Type B pancreatic cell (in vitro differentiated cells): ENCODE measurements at regions not wholly inside any gene's neighbourhood (a gene's known extent, or its start where the extent isn't known, plus 50 kb on each side); places are given as distances from the start of the nearest gene placed in this dataset.

Experiments
- DNase-seq: peaks from one replicate; pipeline ENCODE4 v3.0.0; 2021; ENCODE audit warnings: mixed read lengths; ENCODE audit not compliant: unreplicated experiment; ENCODE audit errors: extremely low spot score
- H3K27ac Mint-ChIP-seq: 2 replicates; pipeline ENCODE4 v1.8.0; 2021; ENCODE audit warnings: mild to moderate bottlenecking, mixed read lengths
- H3K27me3 Mint-ChIP-seq: 2 replicates; pipeline ENCODE4 v1.8.0; 2021; ENCODE audit warnings: mixed read lengths
- H3K36me3 Mint-ChIP-seq: 2 replicates; pipeline ENCODE4 v1.8.0; 2021; ENCODE audit warnings: mixed read lengths
- H3K4me1 Mint-ChIP-seq: one replicate; pipeline ENCODE4 v1.8.0; 2021; ENCODE audit warnings: mixed read lengths; ENCODE audit not compliant: unreplicated experiment
- H3K4me3 Mint-ChIP-seq: 2 replicates; pipeline ENCODE4 v1.8.0; 2021; ENCODE audit warnings: mild to moderate bottlenecking, mixed read lengths
- H3K9me3 Mint-ChIP-seq: 2 replicates; pipeline ENCODE4 v1.8.0; 2021; ENCODE audit warnings: mixed read lengths
- TF ChIP-seq, protein P1 (sequence below): fragments of 200-600 bp; sonication (generic); conservative IDR thresholded peaks from 2 replicates; pipeline ENCODE4 v1.5.0; 2021; ENCODE audit warnings: antibody characterized with exemption, mild to moderate bottlenecking

DNA sequence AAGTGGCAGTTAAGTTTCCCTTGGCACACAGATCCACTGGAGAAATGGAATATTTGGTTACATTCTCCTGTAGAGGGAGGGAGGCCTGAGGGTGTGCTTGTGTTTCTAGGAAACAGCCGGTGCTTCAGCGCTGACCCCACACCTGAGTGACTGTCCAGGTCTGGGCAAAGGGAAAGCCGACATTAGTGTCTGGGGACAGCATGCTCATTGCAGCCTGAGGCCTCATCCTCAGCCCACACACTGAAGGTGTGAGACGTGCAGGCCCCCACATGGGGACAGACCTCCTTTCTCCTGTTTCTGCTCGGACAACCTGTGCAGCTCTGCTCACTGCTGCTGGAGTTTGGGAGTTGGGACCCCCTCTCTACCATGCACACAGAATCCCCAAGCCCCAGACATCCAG lies 178.3 kb downstream of the ACKR3 start:
- Mint-ChIP-seq H3K4me3 (peak overlapping the region; percentile 28), H3K9me3 (no peaks in the 10 kb centered on the region), H3K36me3 (no peaks in the 10 kb centered on the region), H3K27me3 (peaks cover 7% of the 10 kb centered on the region), H3K4me1 (peaks cover 58% of the 10 kb centered on the region), H3K27ac (peak overlapping the region; percentile 82)
- DNase-seq = no peak
- TF ChIP-seq, protein P1, sequence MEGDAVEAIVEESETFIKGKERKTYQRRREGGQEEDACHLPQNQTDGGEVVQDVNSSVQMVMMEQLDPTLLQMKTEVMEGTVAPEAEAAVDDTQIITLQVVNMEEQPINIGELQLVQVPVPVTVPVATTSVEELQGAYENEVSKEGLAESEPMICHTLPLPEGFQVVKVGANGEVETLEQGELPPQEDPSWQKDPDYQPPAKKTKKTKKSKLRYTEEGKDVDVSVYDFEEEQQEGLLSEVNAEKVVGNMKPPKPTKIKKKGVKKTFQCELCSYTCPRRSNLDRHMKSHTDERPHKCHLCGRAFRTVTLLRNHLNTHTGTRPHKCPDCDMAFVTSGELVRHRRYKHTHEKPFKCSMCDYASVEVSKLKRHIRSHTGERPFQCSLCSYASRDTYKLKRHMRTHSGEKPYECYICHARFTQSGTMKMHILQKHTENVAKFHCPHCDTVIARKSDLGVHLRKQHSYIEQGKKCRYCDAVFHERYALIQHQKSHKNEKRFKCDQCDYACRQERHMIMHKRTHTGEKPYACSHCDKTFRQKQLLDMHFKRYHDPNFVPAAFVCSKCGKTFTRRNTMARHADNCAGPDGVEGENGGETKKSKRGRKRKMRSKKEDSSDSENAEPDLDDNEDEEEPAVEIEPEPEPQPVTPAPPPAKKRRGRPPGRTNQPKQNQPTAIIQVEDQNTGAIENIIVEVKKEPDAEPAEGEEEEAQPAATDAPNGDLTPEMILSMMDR = no peak

DNA sequence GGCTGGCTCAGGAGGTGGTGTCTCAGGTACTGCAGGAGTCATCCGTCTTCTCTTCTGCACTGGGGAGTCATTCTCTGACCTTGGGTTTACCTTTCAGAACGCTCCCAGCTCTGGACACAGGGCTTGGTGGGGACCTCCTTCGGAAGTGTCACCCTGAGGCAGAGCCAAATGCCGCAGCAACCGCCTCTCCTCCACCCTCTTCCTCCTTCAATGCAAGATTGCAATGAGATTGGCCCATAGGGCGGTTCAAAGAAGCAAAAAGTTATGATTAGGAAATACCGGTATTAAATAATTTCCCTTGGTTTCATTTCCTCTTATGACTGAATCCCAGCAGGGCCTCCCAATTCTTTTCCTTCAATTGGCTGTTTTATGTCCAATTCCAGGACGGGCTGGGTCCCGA lies 178.8 kb downstream of the ACKR3 start:
- Mint-ChIP-seq H3K4me3 (peak overlapping the region; percentile 28), H3K27me3 (peaks cover 10% of the 10 kb centered on the region), H3K9me3 (no peaks in the 10 kb centered on the region), H3K27ac (peak overlapping the region; percentile 82), H3K36me3 (no peaks in the 10 kb centered on the region), H3K4me1 (peaks cover 60% of the 10 kb centered on the region)
- TF ChIP-seq, protein P1 = no peak
- DNase-seq = no peak

DNA sequence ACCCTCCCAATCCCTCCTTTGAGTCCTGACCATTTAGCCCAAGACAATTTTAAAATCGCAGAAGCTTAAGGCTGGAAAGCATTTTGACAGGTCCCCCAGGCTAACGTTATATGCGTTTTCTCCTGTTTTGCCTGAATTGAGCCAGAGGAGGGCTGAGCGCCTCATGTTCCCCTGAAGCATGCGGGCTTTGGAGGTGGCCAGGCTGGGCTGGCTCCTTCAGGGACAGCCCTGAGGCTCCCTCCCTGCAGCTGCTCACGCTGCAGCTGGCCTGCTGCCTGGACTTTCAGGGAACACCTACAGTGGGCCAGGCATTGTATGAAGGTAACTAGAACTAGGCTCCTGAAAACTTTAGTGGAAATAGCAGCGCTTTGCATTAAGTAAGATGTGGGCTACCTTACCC lies 179.2 kb downstream of the ACKR3 start:
- Mint-ChIP-seq H3K27me3 (peaks cover 12% of the 10 kb centered on the region), H3K36me3 (no peaks in the 10 kb centered on the region), H3K4me3 (peak overlapping the region; percentile 28), H3K4me1 (peaks cover 61% of the 10 kb centered on the region), H3K27ac (peak overlapping the region; percentile 82), H3K9me3 (no peaks in the 10 kb centered on the region)
- DNase-seq = no peak
- TF ChIP-seq, protein P1 = no peak

DNA sequence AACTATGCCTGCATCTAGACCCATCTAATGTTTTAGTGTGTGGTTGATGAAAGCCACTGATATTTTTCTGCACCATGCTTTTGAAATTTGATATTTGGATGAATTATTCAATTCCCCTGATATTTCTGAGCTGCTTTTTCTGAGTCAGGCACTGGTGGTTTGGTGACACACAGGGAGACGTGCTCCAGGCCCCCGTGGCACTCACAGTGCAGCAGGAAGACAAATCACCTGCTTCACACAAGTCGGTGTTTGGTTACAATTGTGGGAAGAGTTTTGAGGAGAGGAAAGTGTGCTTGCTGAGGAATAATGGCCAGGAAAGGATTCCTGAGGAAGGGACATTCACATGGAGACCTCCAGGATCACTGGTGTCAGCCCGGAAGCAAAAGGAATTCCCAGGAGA lies 179.7 kb downstream of the ACKR3 start:
- H3K27me3 Mint-ChIP-seq = peaks cover 12% of the 10 kb centered on the region
- H3K4me3 Mint-ChIP-seq = peak overlapping the region; percentile 66
- DNase-seq = no peak
- peaks cover 61% of the 10 kb centered on the region for H3K4me1 Mint-ChIP-seq
- no peaks in the 10 kb centered on the region for H3K9me3 Mint-ChIP-seq
- TF ChIP-seq, protein P1 = no peak
- no peaks in the 10 kb centered on the region for H3K36me3 Mint-ChIP-seq
- H3K27ac Mint-ChIP-seq = peak overlapping the region; percentile 82

DNA sequence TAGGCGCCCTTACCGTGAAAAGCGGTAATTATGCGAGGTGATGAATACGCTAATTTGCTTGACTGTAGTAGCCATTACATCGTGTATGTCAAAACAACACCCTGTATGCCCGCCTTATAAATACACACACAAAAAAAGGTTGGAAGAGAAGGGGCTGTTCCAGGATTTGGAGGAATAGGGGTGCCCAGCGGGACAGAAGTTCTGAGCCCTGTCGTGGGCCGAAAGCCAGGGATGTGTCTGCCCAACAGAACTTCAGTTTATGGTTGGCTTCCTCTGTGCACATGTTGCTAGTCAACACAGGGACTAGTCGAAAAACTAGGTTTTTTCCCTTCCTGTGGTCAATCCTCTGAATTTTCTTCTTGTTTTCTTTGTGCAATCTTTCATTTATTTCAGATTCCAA lies 182.5 kb downstream of the ACKR3 start:
- Mint-ChIP-seq H3K4me3 (no peak overlapping the region), H3K27ac (no peak overlapping the region), H3K36me3 (no peaks in the 10 kb centered on the region), H3K27me3 (peaks cover 12% of the 10 kb centered on the region), H3K4me1 (peaks cover 50% of the 10 kb centered on the region), H3K9me3 (peaks cover 7% of the 10 kb centered on the region)
- DNase-seq = no peak
- TF ChIP-seq, protein P1 = no peak

DNA sequence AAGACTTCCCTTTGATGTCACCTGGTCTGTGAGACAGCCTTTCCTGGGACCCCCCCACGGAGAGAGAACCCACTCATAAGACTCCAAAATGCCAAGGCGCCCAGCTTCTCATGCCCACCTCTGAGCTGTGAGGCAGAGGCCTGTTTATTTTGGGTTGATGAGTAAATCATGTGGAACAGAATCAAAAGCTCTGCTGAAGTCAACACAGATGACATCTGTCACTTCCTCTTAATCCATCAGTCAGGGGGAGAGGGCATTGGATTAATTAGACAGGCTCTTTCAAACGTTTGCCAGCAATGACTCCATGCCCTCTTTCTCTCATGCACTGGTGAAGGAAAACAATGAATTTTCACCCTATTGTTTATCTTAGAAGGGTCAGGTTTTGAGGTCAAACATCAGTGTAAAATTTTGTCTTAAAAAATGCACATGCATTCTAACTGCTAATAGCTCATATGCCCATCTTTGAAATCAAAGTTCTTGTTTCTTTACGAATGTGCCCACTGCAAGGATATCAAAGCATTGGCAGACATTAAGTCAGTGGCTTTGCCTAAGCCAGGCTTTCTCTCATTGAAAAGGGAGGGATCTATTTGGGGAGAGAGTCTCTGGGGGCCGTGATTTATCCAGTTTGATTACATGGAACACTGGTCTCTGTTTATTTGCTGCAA lies 184.1 kb downstream of the ACKR3 start:
- H3K27ac Mint-ChIP-seq = no peak overlapping the region
- TF ChIP-seq, protein P1 = no peak
- peaks cover 35% of the 10 kb centered on the region for H3K4me1 Mint-ChIP-seq
- H3K9me3 Mint-ChIP-seq = peaks cover 7% of the 10 kb centered on the region
- DNase-seq = no peak
- H3K27me3 Mint-ChIP-seq = peaks cover 12% of the 10 kb centered on the region
- H3K4me3 Mint-ChIP-seq = no peak overlapping the region
- H3K36me3 Mint-ChIP-seq = no peaks in the 10 kb centered on the region
